HG03558 (cell line): ENCODE measurements at regions not wholly inside any gene's neighbourhood (a gene's known extent, or its start where the extent isn't known, plus 50 kb on each side); places are given as distances from the start of the nearest gene placed in this dataset.

Source experiments
- ATAC-seq: cut with Tn5 transposase; IDR thresholded peaks from one replicate; pipeline ENCODE4 v1.9.1; 2021; ENCODE audit warnings: moderate number of reproducible peaks; ENCODE audit not compliant: unreplicated experiment; ENCODE audit errors: extremely low read depth

- ATAC-seq: no peak
Measured at GRCh38 chr4:161238033-161238432, 925.8 kb downstream of the FSTL5 start.

- ATAC-seq: no peak
Measured at GRCh38 chr4:161237495-161237894, 926.3 kb downstream of the FSTL5 start.

- no peak for ATAC-seq
Measured at GRCh38 chr4:161225327-161225726, 938.5 kb downstream of the FSTL5 start.

GRCh38 chr4:161222889-161223288, 940.9 kb downstream of the FSTL5 start:
- ATAC-seq: no peak

GRCh38 chr4:161208564-161208963, 955.2 kb downstream of the FSTL5 start:
- ATAC-seq: no peak

- no peak for ATAC-seq
Measured at GRCh38 chr4:161206528-161207080, 957.2 kb downstream of the FSTL5 start.

- ATAC-seq: no peak
Measured at GRCh38 chr4:161203865-161204264, 959.9 kb downstream of the FSTL5 start.

GRCh38 chr4:161197912-161198311, 965.9 kb downstream of the FSTL5 start:
- ATAC-seq: no peak

- no peak for ATAC-seq
Measured at GRCh38 chr4:161197474-161197873, 966.3 kb downstream of the FSTL5 start.

GRCh38 chr4:161189286-161190134, 974.3 kb downstream of the FSTL5 start:
- ATAC-seq: no peak

- no peak for ATAC-seq
Measured at GRCh38 chr4:161188578-161188977, 975.2 kb downstream of the FSTL5 start.

GRCh38 chr4:161187569-161187968, 976.2 kb downstream of the FSTL5 start:
- no peak for ATAC-seq

GRCh38 chr4:161186750-161187149, 977.0 kb downstream of the FSTL5 start:
- no peak for ATAC-seq

GRCh38 chr4:161186012-161186411, 977.8 kb downstream of the FSTL5 start:
- no peak for ATAC-seq

GRCh38 chr4:161183729-161184128, 980.1 kb downstream of the FSTL5 start:
- no peak for ATAC-seq

GRCh38 chr4:161182913-161183312, 980.9 kb downstream of the FSTL5 start:
- ATAC-seq: no peak

- no peak for ATAC-seq
Measured at GRCh38 chr4:161178310-161178709, 985.5 kb downstream of the FSTL5 start.

- no peak for ATAC-seq
Measured at GRCh38 chr4:161172396-161173026, 991.3 kb downstream of the FSTL5 start.

- no peak for ATAC-seq
Measured at GRCh38 chr4:161167539-161167938, 996.3 kb downstream of the FSTL5 start.

- ATAC-seq: no peak
Measured at GRCh38 chr4:161160718-161161117, 1003.1 kb downstream of the FSTL5 start.

GRCh38 chr4:161148051-161148450, 1015.7 kb downstream of the FSTL5 start:
- ATAC-seq: no peak
